Spleen (tissue), 11 donors: ENCODE measurements at regions not wholly inside any gene's neighbourhood (a gene's known extent, or its start where the extent isn't known, plus 50 kb on each side); places are given as distances from the start of the nearest gene placed in this dataset.

Experiments
- DNase-seq: peaks from one replicate; pipeline ENCODE4 v3.0.0-alpha.2; 2020
- H3K27ac ChIP-seq, 8 donors: fragments of 200-600 bp; sonication (generic) in 7 of 8; 1 replicate in 4 of 8; 2 replicates in 4 of 8; pipeline versions ENCODE4 v1.5.0 to v1.8.0; 2016 to 2021; ENCODE audit warnings: inconsistent platforms in 4 of 8, mild to moderate bottlenecking in 4 of 8, moderate library complexity in 1 of 8
- H3K27me3 ChIP-seq, 7 donors: fragments of 200-600 bp; sonication (generic) in 6 of 7; replicated peaks in 1 of 7; 1 replicate in 4 of 7; 2 replicates in 3 of 7; pipeline versions ENCODE4 v1.5.0 to v1.8.0; 2016 to 2021; ENCODE audit warnings: inconsistent platforms in 3 of 7, mild to moderate bottlenecking in 1 of 7
- H3K36me3 ChIP-seq, 6 donors: fragments of 200-600 bp; sonication (generic) in 5 of 6; 1 replicate in 4 of 6; 2 replicates in 2 of 6; pipeline versions ENCODE4 v1.5.0 to v1.8.0; 2016 to 2021; ENCODE audit warnings: inconsistent platforms in 2 of 6
- H3K4me1 ChIP-seq, 6 donors: fragments of 200-600 bp; sonication (generic) in 5 of 6; 1 replicate in 3 of 6; 2 replicates in 3 of 6; pipeline versions ENCODE4 v1.5.0 to v1.8.0; 2016 to 2021; ENCODE audit warnings: inconsistent platforms in 3 of 6
- H3K4me3 ChIP-seq, 8 donors: fragments of 200-600 bp; sonication (generic) in 7 of 8; 1 replicate in 4 of 8; 2 replicates in 4 of 8; pipeline versions ENCODE4 v1.5.0 to v1.8.0; 2016 to 2021; ENCODE audit warnings: inconsistent platforms in 4 of 8, mild to moderate bottlenecking in 4 of 8, moderate library complexity in 2 of 8
- H3K9me3 ChIP-seq, 8 donors: fragments of 200-600 bp; sonication (generic) in 7 of 8; 1 replicate in 4 of 8; 2 replicates in 4 of 8; pipeline versions ENCODE4 v1.5.0 to v1.8.0; 2016 to 2021; ENCODE audit warnings: inconsistent platforms in 4 of 8
- CTCF ChIP-seq, 11 experiments: fragments of 200-600 bp in 7 of 11; fragments of 450-650 bp in 4 of 11; sonication (generic) in 4 of 11; IDR thresholded peaks in 8 of 11; conservative IDR thresholded peaks in 3 of 11; 1 replicate in 7 of 11; 2 replicates in 4 of 11; pipeline versions ENCODE4 v1.4.0 to v1.8.0; 2016 to 2021; ENCODE audit warnings: antibody characterized with exemption in 11 of 11, inconsistent platforms in 4 of 11, mild to moderate bottlenecking in 1 of 11
- POLR2A ChIP-seq, 3 donors: fragments of 450-650 bp; IDR thresholded peaks; one replicate each; pipeline ENCODE4 v1.5.1; 2017; ENCODE audit warnings: antibody characterized with exemption in 3 of 3, mild to moderate bottlenecking in 1 of 3
- POLR2AphosphoS5 ChIP-seq, 3 donors: sonication (generic); formaldehyde crosslinking; IDR thresholded peaks; one replicate each; pipeline ENCODE4 v1.5.1; 2017; ENCODE audit warnings: antibody characterized with exemption in 3 of 3
- WGBS, 5 donors: extraction: QIAGEN DNeasy Blood & Tissue Kit in 3 of 5; methylation state at CpG; one replicate each; pipeline versions ENCODE4 v1.1.5 to v1.1.7; 2013 to 2018; 5-methylcytosine and 5-hydroxymethylcytosine counted together
- intact Hi-C: fragments of 100-400 bp; cut with DNase I; formaldehyde crosslinking; loops from one replicate; pipeline ENCODE4 v1.15.0; 2023; ENCODE audit warnings: low total_unique reads
- small RNA-seq, 4 donors: library from RNA; depleted of rRNA; stranded (forward); fragments of <200 nt; gene quantifications; one replicate each; pipeline ENCODE3, GENCODE V24; 2016
- donor health status: healthy with polysubstance abuse.
- donor health status: DM: no; HTN: no; CAD: no; lungs with moderate emphysema.
- donor health status: DM: no; HTN: no; CAD: no.
- donor health status: Bipolar disorder and iron deficiency.
- donor health status: healthy.
- donor health status: DM: no; HTN: no; CAD: no.
- donor health status: DM: yes; HTN: yes; CAD: no.

DNA sequence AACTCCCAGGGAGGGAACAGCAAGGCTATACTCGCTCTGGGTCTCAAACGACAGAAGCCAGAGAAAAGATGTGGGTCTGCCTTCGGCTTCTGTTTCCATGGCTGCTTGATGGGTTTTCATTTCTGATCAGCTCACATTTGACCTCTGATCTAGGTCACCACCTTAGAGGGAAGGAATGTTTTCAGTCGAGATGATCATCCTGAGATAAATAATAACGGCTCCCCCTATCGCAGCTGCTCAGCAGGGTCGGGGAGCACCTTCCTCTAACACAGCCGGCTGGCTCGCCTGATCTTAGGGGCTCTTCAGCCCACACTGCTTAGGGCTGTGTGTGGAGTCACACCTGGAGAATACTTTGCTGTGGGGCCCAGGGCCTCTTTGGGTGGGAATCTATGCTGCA is 53.1 kb upstream of the ZNF648 start:
- 52 to 73% (median 55%) methylated on average over 9 of the region's 9 CpGs for WGBS, 5 donors
- Histone ChIP-seq H3K4me1 (no peaks in the 10 kb centered on the region), H3K36me3 (no peaks in the 10 kb centered on the region), H3K27ac (peak overlapping the region in 1 of 8 donors; percentile 54), H3K9me3 (no peaks in the 10 kb centered on the region), H3K27me3 (peaks cover 0 to 38% (median 0%) of the 10 kb centered on the region in 7 donors), H3K4me3 (no peak overlapping the region)
- no peak for DNase-seq
- intact Hi-C loops: no loop called here
- TF ChIP-seq CTCF (IDR thresholded peaks at IDR 0.05 in 8 of 11, conservative IDR thresholded peaks at IDR 0.05 in 3 of 11) (no peak), POLR2A (IDR thresholded peaks at IDR 0.05) (no peak), POLR2AphosphoS5 (IDR thresholded peaks at IDR 0.05) (no peak)

GRCh38 chr1:182113879-182114626 is 52.5 kb upstream of the ZNF648 start:
- H3K27ac ChIP-seq: peak overlapping the region in 4 of 8 donors; percentile 9 to 54 (median 32)
- peaks cover 0 to 39% (median 0%) of the 10 kb centered on the region in 7 donors for H3K27me3 ChIP-seq
- TF ChIP-seq POLR2AphosphoS5 (IDR thresholded peaks at IDR 0.05): peak in 1 of 3 donors; percentile 15
- TF ChIP-seq POLR2A (IDR thresholded peaks at IDR 0.05): no peak
- no peak for DNase-seq
- 34 to 44% (median 42%) methylated on average over 9 of the region's 9 CpGs for WGBS, 5 donors
- H3K4me1 ChIP-seq: no peaks in the 10 kb centered on the region
- no peaks in the 10 kb centered on the region for H3K9me3 ChIP-seq
- H3K36me3 ChIP-seq: no peaks in the 10 kb centered on the region
- intact Hi-C loops: no loop called here
- no peak overlapping the region for H3K4me3 ChIP-seq

- Histone ChIP-seq H3K4me1 (no peaks in the 10 kb centered on the region), H3K27ac (no peak overlapping the region), H3K9me3 (peaks cover 0 to 9% (median 0%) of the 10 kb centered on the region in 8 donors), H3K36me3 (no peaks in the 10 kb centered on the region), H3K4me3 (no peak overlapping the region), H3K27me3 (peaks cover 0 to 48% (median 0%) of the 10 kb centered on the region in 7 donors)
- TF ChIP-seq POLR2A (IDR thresholded peaks at IDR 0.05): no peak
- no peak for DNase-seq
- intact Hi-C loops: no loop called here
- 70 to 91% (median 84%) methylated on average over 5 of the region's 5 CpGs for WGBS, 5 donors
Measured at GRCh38 chr1:182111496-182111895, 50.0 kb upstream of the ZNF648 start.

Small RNAs in the stretch of these regions (small RNA-seq; reads per million reads assigned to genes)
- gene RNU6-152P: 0 reads per million in 4 donors
